Osteoblast (primary cell): ENCODE measurements at regions not wholly inside any gene's neighbourhood (a gene's known extent, or its start where the extent isn't known, plus 50 kb on each side); places are given as distances from the start of the nearest gene placed in this dataset.

Experiments
- DNase-seq: peaks from one replicate; pipeline ENCODE4 v3.0.0; 2011; ENCODE audit warnings: low spot score, mixed read lengths; ENCODE audit not compliant: insufficient read length; ENCODE audit errors: missing footprints
- H2AFZ ChIP-seq: 2 replicates; pipeline ENCODE4 v1.6.0; 2011; ENCODE audit warnings: mild to moderate bottlenecking, low read length
- H3K27ac ChIP-seq: 2 replicates; pipeline ENCODE4 v1.5.1; 2011; ENCODE audit warnings: mild to moderate bottlenecking, low read depth, low read length, moderate library complexity
- H3K27me3 ChIP-seq: 2 replicates; pipeline ENCODE4 v1.6.0; 2012; ENCODE audit warnings: mild to moderate bottlenecking, control low read depth, inconsistent platforms, low read length, moderate library complexity; ENCODE audit not compliant: insufficient read depth
- H3K36me3 ChIP-seq: 2 replicates; pipeline ENCODE4 v1.5.1; 2011; ENCODE audit warnings: mild to moderate bottlenecking, low read length, control low read depth, moderate library complexity; ENCODE audit not compliant: insufficient read depth
- H3K4me1 ChIP-seq: 2 replicates; pipeline ENCODE4 v1.5.1; 2011; ENCODE audit warnings: mild to moderate bottlenecking, low read length, control low read depth, moderate library complexity; ENCODE audit not compliant: insufficient read depth
- H3K4me2 ChIP-seq: 2 replicates; pipeline ENCODE4 v1.6.0; 2011; ENCODE audit warnings: mild to moderate bottlenecking, low read length; ENCODE audit not compliant: insufficient read depth
- H3K4me3 ChIP-seq: fragments of 200-600 bp; sonication (generic); 3 replicates; pipeline ENCODE4 v1.5.1; 2012; ENCODE audit warnings: mild to moderate bottlenecking, low read length, inconsistent platforms; ENCODE audit not compliant: insufficient read depth
- H3K79me2 ChIP-seq: 2 replicates; pipeline ENCODE4 v1.6.0; 2012; ENCODE audit warnings: mild to moderate bottlenecking, low read length, control low read depth, inconsistent platforms; ENCODE audit not compliant: insufficient read depth
- H3K9me3 ChIP-seq: 2 replicates; pipeline ENCODE4 v1.5.1; 2011; ENCODE audit warnings: low read depth, low read length, control low read depth
- H4K20me1 ChIP-seq: 2 replicates; pipeline ENCODE4 v1.6.0; 2012; ENCODE audit warnings: mild to moderate bottlenecking, low read length, control low read depth; ENCODE audit not compliant: insufficient read depth
- CTCF ChIP-seq: IDR thresholded peaks from 2 replicates; pipeline ENCODE4 v1.5.1; 2011; ENCODE audit warnings: mild to moderate bottlenecking, low read depth, low read length, moderate library complexity; ENCODE audit errors: extremely low read depth

- no peak for TF ChIP-seq CTCF
- Histone ChIP-seq H3K4me1 (no peaks in the 10 kb centered on the region), H2AFZ (no peak overlapping the region), H3K9me3 (no peaks in the 10 kb centered on the region), H4K20me1 (no peaks in the 10 kb centered on the region), H3K4me2 (no peak overlapping the region), H3K4me3 (no peak overlapping the region), H3K27ac (no peak overlapping the region), H3K27me3 (no peaks in the 10 kb centered on the region), H3K79me2 (no peaks in the 10 kb centered on the region), H3K36me3 (no peaks in the 10 kb centered on the region)
- DNase-seq: no peak
Observed at GRCh38 chr10:81270051-81270450, 604.9 kb upstream of the NRG3 start.

- Histone ChIP-seq H3K27me3 (no peaks in the 10 kb centered on the region), H4K20me1 (no peaks in the 10 kb centered on the region), H3K4me3 (no peak overlapping the region), H3K4me2 (no peak overlapping the region), H3K9me3 (no peaks in the 10 kb centered on the region), H3K36me3 (no peaks in the 10 kb centered on the region), H3K27ac (no peak overlapping the region), H2AFZ (no peak overlapping the region), H3K79me2 (no peaks in the 10 kb centered on the region), H3K4me1 (no peaks in the 10 kb centered on the region)
- no peak for DNase-seq
- no peak for TF ChIP-seq CTCF
Observed at GRCh38 chr10:81280497-81281479, 594.2 kb upstream of the NRG3 start.

DNA sequence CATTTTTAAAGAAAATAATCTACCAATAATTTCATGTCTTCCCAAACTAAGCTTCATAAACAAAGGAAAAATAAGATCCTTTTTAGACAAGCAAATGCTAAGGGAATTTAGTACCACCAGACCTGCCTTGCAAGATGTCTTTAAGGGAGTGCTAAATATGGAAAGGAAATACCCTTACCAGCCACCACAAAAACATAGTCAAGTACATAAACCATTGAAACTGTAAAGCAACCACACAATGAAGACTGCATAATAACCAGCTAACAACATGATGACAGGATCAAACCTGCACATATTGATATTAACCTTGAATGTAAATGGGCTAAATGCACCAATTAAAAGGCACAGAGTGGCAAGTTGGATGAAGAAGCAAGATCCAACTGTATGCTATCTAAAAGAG, 586.5 kb upstream of the NRG3 start:
- no peaks in the 10 kb centered on the region for H3K4me1 ChIP-seq
- no peaks in the 10 kb centered on the region for H3K9me3 ChIP-seq
- no peak overlapping the region for H2AFZ ChIP-seq
- no peak for TF ChIP-seq CTCF
- no peaks in the 10 kb centered on the region for H3K79me2 ChIP-seq
- no peak overlapping the region for H3K4me3 ChIP-seq
- no peak overlapping the region for H3K4me2 ChIP-seq
- no peak overlapping the region for H3K27ac ChIP-seq
- H3K27me3 ChIP-seq: no peaks in the 10 kb centered on the region
- no peak for DNase-seq
- H3K36me3 ChIP-seq: no peaks in the 10 kb centered on the region
- no peaks in the 10 kb centered on the region for H4K20me1 ChIP-seq

- Histone ChIP-seq H3K4me3 (no peak overlapping the region), H3K9me3 (no peaks in the 10 kb centered on the region), H3K79me2 (no peaks in the 10 kb centered on the region), H3K27ac (no peak overlapping the region), H4K20me1 (no peaks in the 10 kb centered on the region), H2AFZ (no peak overlapping the region), H3K4me2 (no peak overlapping the region), H3K4me1 (no peaks in the 10 kb centered on the region), H3K27me3 (no peaks in the 10 kb centered on the region), H3K36me3 (no peaks in the 10 kb centered on the region)
- no peak for DNase-seq
- TF ChIP-seq CTCF: no peak
Observed at GRCh38 chr10:81297292-81297691, 577.7 kb upstream of the NRG3 start.
